ENCODE measurements at regions not wholly inside any gene's neighbourhood (a gene's known extent, or its start where the extent isn't known, plus 50 kb on each side); places are given as distances from the start of the nearest gene placed in this dataset.

DNA sequence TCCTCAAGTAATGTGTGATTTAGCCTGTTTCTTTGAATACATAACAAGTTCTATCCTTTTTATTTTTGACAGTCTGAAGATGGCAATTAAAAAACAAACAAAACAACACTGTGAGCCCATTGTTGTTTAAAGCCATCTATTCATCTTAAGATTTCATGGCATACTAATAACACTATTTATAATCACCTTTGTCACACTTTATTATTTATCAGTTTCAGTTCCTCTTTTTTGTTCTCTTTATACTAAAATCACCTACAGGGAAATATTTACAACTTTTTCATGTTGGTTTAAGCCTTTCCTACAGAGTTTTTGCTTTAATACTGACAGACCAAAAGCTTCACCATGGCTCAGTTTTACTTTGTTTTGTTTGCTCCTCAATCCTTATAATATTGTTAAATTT is 247.4 kb upstream of the CTSO start:
- Histone ChIP-seq H3K4me1 (ENCODE audit: control insufficient read depth, insufficient read depth, low read length) (no peaks in the 10 kb centered on the region), H3K27me3 (ENCODE audit: control insufficient read depth, insufficient read depth, low read length) (no peaks in the 10 kb centered on the region), H3K36me3 (ENCODE audit: control insufficient read depth, insufficient read depth, low read length) (no peaks in the 10 kb centered on the region), H3K27ac (ENCODE audit: low read depth, low read length) (no peak overlapping the region), H3K9ac (ENCODE audit: low read depth, low read length) (no peak overlapping the region), H3K4me3 (ENCODE audit: low read depth, low read length) (no peak overlapping the region), H3K9me3 (ENCODE audit: control insufficient read depth, insufficient read depth, low read length) (no peaks in the 10 kb centered on the region)

DNA sequence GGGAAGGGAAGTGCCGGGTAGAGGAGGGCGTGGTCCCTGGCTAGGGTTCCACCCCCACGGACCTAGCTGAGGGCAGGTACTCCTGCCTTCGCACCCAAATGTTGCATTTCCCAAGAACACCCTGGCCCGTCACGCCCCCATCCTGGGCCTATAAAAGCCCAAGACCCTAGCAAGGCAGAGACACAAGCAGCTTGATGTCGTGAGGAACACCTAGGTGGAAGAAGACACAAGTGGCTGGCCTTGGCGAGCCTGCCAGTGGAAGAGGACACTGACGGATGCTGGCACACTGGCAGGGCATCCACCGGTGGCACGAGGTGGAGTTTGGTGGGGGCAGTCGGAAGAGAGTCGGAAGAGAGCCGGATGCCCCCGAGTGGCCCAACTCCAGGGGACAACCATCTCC is 244.8 kb upstream of the CTSO start:
- Histone ChIP-seq H3K4me1 (ENCODE audit: control insufficient read depth, insufficient read depth, low read length) (no peaks in the 10 kb centered on the region; the same call in 1 of the 2 replicates), H3K9me3 (ENCODE audit: control insufficient read depth, insufficient read depth, low read length) (no peaks in the 10 kb centered on the region), H3K4me3 (ENCODE audit: low read depth, low read length) (no peak overlapping the region), H3K27ac (ENCODE audit: low read depth, low read length) (no peak overlapping the region), H3K27me3 (ENCODE audit: control insufficient read depth, insufficient read depth, low read length) (no peaks in the 10 kb centered on the region), H3K9ac (ENCODE audit: low read depth, low read length) (no peak overlapping the region), H3K36me3 (ENCODE audit: control insufficient read depth, insufficient read depth, low read length) (no peaks in the 10 kb centered on the region)

DNA sequence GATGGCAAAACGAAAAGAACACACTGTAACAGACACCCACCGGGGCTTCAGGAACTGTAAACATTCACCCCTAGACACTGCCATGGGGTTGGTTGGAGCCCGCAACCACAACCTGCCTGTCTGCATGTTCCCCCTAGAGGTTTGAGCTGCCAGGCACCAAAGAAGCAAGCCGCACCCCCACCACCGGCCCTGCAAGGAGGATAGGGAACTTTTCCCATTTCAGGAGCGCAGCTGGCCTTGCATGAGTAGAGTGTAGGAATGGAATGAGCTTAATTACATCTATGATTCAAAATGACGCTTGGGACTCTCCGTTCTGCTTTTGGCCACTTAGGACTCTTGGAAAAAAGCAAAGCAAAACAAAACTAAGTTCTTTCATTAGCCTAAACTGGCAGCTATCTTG is 243.6 kb upstream of the CTSO start:
- Histone ChIP-seq H3K9ac (ENCODE audit: low read depth, low read length) (no peak overlapping the region), H3K4me1 (ENCODE audit: control insufficient read depth, insufficient read depth, low read length) (no peaks in the 10 kb centered on the region; the same call in 1 of the 2 replicates), H3K4me3 (ENCODE audit: low read depth, low read length) (no peak overlapping the region), H3K9me3 (ENCODE audit: control insufficient read depth, insufficient read depth, low read length) (no peaks in the 10 kb centered on the region), H3K36me3 (ENCODE audit: control insufficient read depth, insufficient read depth, low read length) (no peaks in the 10 kb centered on the region), H3K27me3 (ENCODE audit: control insufficient read depth, insufficient read depth, low read length) (no peaks in the 10 kb centered on the region), H3K27ac (ENCODE audit: low read depth, low read length) (no peak overlapping the region)

DNA sequence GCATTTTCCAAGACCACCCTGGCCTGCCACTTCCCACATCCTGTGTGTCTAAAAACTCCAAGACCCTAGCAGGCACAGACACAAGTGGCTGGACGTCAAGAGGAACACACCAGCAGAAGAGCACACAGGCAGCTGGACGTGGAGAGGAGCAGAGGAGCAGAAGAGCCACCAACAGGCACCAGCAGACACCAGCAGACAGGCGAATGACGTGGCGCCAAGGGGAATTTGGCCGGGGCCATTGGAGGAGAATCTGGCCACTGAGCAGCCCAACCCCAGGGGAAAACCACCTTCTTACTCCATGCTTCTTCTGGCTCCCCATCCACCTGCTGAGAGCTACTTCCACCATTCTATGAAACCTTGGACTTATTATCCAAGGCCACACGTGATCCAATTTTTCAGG is 243.1 kb upstream of the CTSO start:
- H3K9ac ChIP-seq (ENCODE audit: low read depth, low read length) = no peak overlapping the region
- H3K4me1 ChIP-seq (ENCODE audit: control insufficient read depth, insufficient read depth, low read length) = no peaks in the 10 kb centered on the region; the same call in 1 of the 2 replicates
- H3K36me3 ChIP-seq (ENCODE audit: control insufficient read depth, insufficient read depth, low read length) = no peaks in the 10 kb centered on the region
- no peak overlapping the region for H3K4me3 ChIP-seq (ENCODE audit: low read depth, low read length)
- H3K9me3 ChIP-seq (ENCODE audit: control insufficient read depth, insufficient read depth, low read length) = no peaks in the 10 kb centered on the region
- no peaks in the 10 kb centered on the region for H3K27me3 ChIP-seq (ENCODE audit: control insufficient read depth, insufficient read depth, low read length)
- H3K27ac ChIP-seq (ENCODE audit: low read depth, low read length) = no peak overlapping the region

DNA sequence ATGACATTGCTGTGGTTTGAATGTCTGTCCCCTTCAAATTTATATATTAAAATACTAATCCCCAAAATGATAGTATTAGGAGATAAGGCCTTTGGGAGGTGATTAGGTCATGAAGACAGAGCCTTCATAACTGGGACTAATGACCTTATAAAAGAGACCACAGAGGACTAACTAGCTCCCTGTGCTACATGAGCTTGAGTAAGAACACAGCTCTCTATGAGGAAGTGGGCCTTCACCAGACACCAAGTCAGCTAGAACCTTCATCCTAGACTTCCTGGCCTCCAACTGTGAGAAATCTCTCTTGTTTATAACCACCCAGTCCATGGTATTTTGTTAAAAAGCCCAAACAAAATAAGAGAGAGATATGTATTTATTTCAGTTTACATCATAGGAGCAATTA is 242.2 kb upstream of the CTSO start:
- no peak overlapping the region for H3K4me3 ChIP-seq (ENCODE audit: low read depth, low read length)
- H3K27ac ChIP-seq (ENCODE audit: low read depth, low read length) = no peak overlapping the region
- no peak overlapping the region for H3K9ac ChIP-seq (ENCODE audit: low read depth, low read length)
- H3K27me3 ChIP-seq (ENCODE audit: control insufficient read depth, insufficient read depth, low read length) = no peaks in the 10 kb centered on the region
- no peaks in the 10 kb centered on the region; the same call in 1 of the 2 replicates for H3K4me1 ChIP-seq (ENCODE audit: control insufficient read depth, insufficient read depth, low read length)
- H3K36me3 ChIP-seq (ENCODE audit: control insufficient read depth, insufficient read depth, low read length) = no peaks in the 10 kb centered on the region
- H3K9me3 ChIP-seq (ENCODE audit: control insufficient read depth, insufficient read depth, low read length) = no peaks in the 10 kb centered on the region

DNA sequence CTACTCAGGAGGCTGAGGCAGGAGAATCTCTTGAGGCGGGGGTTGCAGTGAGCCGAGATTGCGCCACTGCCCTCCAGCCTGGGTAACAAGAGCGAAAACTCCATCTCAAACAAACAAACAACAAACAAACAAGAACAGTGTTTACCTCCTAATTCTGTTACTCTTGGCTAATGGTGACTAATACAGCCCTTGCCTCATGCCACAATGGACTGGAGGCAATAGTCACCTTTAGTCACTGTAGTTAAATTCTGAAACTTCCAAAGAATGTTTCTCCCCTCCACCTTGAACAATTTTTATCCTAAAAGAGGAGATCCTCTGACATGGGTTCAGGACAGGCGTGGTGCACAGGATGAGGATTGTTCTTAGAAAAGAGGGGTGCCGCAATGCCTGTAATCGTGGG is 241.2 kb upstream of the CTSO start:
- Histone ChIP-seq H3K9me3 (ENCODE audit: control insufficient read depth, insufficient read depth, low read length) (no peaks in the 10 kb centered on the region), H3K4me1 (ENCODE audit: control insufficient read depth, insufficient read depth, low read length) (no peaks in the 10 kb centered on the region; the same call in 1 of the 2 replicates), H3K4me3 (ENCODE audit: low read depth, low read length) (no peak overlapping the region), H3K27me3 (ENCODE audit: control insufficient read depth, insufficient read depth, low read length) (no peaks in the 10 kb centered on the region), H3K36me3 (ENCODE audit: control insufficient read depth, insufficient read depth, low read length) (no peaks in the 10 kb centered on the region), H3K9ac (ENCODE audit: low read depth, low read length) (no peak overlapping the region), H3K27ac (ENCODE audit: low read depth, low read length) (no peak overlapping the region)

DNA sequence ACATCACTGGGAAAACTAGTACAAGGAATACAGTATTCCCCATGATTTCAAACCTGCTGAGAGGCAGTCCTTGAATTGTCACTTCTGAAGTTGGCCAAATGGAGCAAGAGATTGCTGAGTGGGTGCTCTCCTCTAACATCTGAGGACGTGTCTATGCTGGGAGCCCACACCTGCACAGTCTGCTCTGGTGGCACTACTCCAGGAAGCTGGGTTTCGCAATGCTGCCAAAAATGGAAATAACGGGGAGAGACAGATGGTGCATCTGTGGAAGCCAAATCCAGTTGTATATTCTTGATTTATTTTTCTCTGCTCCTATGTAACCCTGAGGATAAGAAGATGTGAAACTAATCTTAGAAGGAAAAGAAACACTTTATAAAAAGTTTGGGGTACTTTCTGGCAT is 240.1 kb upstream of the CTSO start:
- no peak overlapping the region for H3K9ac ChIP-seq (ENCODE audit: low read depth, low read length)
- no peak overlapping the region for H3K27ac ChIP-seq (ENCODE audit: low read depth, low read length)
- no peaks in the 10 kb centered on the region for H3K36me3 ChIP-seq (ENCODE audit: control insufficient read depth, insufficient read depth, low read length)
- no peaks in the 10 kb centered on the region for H3K9me3 ChIP-seq (ENCODE audit: control insufficient read depth, insufficient read depth, low read length)
- H3K4me1 ChIP-seq (ENCODE audit: control insufficient read depth, insufficient read depth, low read length) = no peaks in the 10 kb centered on the region; the same call in 1 of the 2 replicates
- no peak overlapping the region for H3K4me3 ChIP-seq (ENCODE audit: low read depth, low read length)
- H3K27me3 ChIP-seq (ENCODE audit: control insufficient read depth, insufficient read depth, low read length) = no peaks in the 10 kb centered on the region

DNA sequence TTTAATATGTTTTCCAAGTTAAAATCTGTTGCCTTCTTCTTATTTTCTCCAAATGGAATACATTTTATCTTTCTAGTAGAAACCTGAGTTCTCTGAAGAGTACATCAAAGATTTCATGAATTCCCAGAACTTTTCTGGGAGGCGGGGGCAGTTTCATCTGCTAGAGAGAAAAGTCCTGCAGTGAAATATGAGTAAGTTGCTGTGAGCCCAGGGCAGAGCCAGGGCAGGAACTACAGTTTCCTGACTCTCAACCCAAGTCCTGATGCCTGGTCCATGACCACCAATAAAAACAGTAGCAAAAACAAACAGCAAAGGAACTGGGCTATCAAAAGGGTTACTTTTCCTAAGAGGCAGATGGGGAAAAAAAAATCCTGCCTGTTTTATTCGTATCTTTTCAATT is 239.4 kb upstream of the CTSO start:
- Histone ChIP-seq H3K4me3 (ENCODE audit: low read depth, low read length) (no peak overlapping the region), H3K9ac (ENCODE audit: low read depth, low read length) (no peak overlapping the region), H3K27me3 (ENCODE audit: control insufficient read depth, insufficient read depth, low read length) (no peaks in the 10 kb centered on the region), H3K4me1 (ENCODE audit: control insufficient read depth, insufficient read depth, low read length) (no peaks in the 10 kb centered on the region; the same call in 1 of the 2 replicates), H3K36me3 (ENCODE audit: control insufficient read depth, insufficient read depth, low read length) (no peaks in the 10 kb centered on the region), H3K9me3 (ENCODE audit: control insufficient read depth, insufficient read depth, low read length) (no peaks in the 10 kb centered on the region), H3K27ac (ENCODE audit: low read depth, low read length) (no peak overlapping the region)

DNA sequence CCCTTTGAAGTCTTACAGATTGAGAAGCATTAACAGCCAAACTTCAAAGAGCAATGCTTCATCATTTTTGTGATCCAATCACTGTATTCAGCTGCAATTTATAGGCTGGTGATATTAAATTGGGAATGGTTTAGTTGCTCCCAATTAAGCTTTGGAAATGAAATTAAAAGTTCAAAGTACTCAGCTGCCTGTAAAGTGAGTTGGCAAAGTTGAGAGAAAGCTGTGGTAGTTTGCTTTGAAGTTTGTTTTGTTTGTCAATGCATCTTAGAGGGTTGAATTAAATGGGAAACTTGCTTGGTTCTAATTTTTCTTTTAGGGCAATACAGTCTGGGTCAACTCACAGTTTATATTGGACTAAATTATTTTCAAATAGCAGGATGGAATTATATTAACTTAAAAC is 238.4 kb upstream of the CTSO start:
- H3K4me3 ChIP-seq (ENCODE audit: low read depth, low read length) = no peak overlapping the region
- no peaks in the 10 kb centered on the region for H3K9me3 ChIP-seq (ENCODE audit: control insufficient read depth, insufficient read depth, low read length)
- H3K9ac ChIP-seq (ENCODE audit: low read depth, low read length) = no peak overlapping the region
- no peaks in the 10 kb centered on the region; the same call in 1 of the 2 replicates for H3K4me1 ChIP-seq (ENCODE audit: control insufficient read depth, insufficient read depth, low read length)
- H3K27ac ChIP-seq (ENCODE audit: low read depth, low read length) = no peak overlapping the region
- H3K27me3 ChIP-seq (ENCODE audit: control insufficient read depth, insufficient read depth, low read length) = no peaks in the 10 kb centered on the region
- no peaks in the 10 kb centered on the region for H3K36me3 ChIP-seq (ENCODE audit: control insufficient read depth, insufficient read depth, low read length)

DNA sequence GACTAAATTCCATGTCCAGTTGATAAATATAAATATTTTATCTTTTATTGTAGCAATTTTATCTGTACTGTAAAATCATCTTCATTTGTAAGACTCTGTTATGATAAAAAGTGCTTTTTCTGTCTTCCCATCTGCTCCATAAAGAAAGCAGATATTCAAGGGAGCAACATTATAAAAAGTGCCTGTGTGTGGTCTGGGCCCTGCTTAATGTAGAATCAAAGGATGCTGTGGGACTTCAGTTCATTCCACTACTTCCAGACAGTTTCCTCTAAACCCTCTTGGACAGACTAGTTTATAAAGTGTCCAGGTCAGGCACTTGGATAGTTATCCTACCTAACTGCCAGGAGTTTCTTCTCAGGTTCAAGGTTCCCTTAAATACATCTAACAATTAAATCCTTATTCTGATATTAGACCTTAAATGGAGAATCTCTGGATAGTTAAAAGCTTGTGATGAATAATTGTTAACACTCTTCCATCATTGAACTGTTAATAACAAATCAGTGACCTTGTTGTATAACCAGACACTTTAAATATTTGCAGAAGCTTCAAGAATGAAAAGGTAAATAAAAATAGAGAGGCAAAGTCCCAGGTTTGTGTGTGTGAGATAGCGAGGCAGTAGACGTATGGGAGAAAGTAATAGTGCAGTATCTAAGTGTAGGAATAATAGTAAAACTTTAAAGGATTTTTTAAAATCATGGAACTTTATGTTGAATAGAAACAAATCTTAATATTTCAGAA is 237.5 kb upstream of the CTSO start:
- Histone ChIP-seq H3K9ac (ENCODE audit: low read depth, low read length) (no peak overlapping the region), H3K4me3 (ENCODE audit: low read depth, low read length) (no peak overlapping the region), H3K9me3 (ENCODE audit: control insufficient read depth, insufficient read depth, low read length) (no peaks in the 10 kb centered on the region), H3K36me3 (ENCODE audit: control insufficient read depth, insufficient read depth, low read length) (no peaks in the 10 kb centered on the region), H3K27me3 (ENCODE audit: control insufficient read depth, insufficient read depth, low read length) (no peaks in the 10 kb centered on the region), H3K4me1 (ENCODE audit: control insufficient read depth, insufficient read depth, low read length) (no peaks in the 10 kb centered on the region; the same call in 1 of the 2 replicates), H3K27ac (ENCODE audit: low read depth, low read length) (no peak overlapping the region)

DNA sequence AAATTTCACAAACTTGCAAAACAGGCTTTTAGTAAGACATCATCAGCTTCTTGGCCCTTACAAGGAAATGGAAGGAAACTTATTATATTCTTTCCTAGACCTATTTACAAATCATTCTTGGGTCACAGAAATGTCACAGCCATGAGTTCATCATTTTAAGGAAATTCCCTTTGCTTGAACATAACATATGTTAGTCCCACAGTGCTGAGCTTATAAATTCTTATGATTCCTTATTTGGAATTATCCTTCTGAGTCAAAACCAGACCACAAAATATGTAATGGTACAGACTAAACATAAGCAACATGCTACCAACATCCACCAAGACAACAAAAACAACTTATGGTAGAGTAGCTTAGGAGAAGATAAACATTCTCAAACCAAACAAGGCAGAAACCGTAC is 236.9 kb upstream of the CTSO start:
- no peak overlapping the region for H3K4me3 ChIP-seq (ENCODE audit: low read depth, low read length)
- no peaks in the 10 kb centered on the region; the same call in 1 of the 2 replicates for H3K4me1 ChIP-seq (ENCODE audit: control insufficient read depth, insufficient read depth, low read length)
- H3K9ac ChIP-seq (ENCODE audit: low read depth, low read length) = no peak overlapping the region
- H3K27me3 ChIP-seq (ENCODE audit: control insufficient read depth, insufficient read depth, low read length) = no peaks in the 10 kb centered on the region
- H3K27ac ChIP-seq (ENCODE audit: low read depth, low read length) = no peak overlapping the region
- H3K36me3 ChIP-seq (ENCODE audit: control insufficient read depth, insufficient read depth, low read length) = no peaks in the 10 kb centered on the region
- H3K9me3 ChIP-seq (ENCODE audit: control insufficient read depth, insufficient read depth, low read length) = no peaks in the 10 kb centered on the region
